ENCODE measurements at regions not wholly inside any gene's neighbourhood (a gene's known extent, or its start where the extent isn't known, plus 50 kb on each side); places are given as distances from the start of the nearest gene placed in this dataset.

DNA sequence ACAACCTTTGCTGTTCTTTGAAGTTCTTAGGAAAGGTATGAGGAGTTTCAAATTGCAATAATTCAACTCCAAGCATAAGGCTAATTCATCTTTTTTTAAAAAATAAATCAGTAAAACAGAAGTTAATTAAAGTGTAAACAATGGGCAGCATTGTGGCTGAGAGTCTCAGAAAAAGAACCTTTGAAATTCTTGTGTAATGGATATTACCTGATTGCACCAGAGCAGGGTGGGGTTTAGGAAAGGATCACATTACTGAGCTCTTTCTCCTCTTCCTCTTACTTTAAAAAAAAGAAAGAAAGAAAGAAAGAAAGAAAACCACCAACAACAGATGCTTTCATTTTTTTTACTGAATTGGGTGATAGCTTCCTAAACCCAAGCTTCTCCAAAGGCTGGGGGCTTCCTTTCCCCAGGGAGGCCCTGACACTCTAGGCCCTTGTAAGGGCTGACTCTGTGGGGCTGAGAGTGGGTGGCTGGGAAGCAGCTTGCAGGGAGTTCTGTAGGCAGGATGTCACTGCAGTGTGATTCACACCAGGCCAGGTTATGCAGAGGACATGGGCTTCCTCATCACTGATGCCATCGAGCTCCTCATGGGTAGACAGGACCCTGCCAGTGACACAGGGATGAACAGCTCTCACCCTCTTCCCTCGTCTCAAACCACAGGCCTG is 564.5 kb downstream of the FGF9 start:
- no peak overlapping the region for H3K4me3 ChIP-seq (ENCODE audit: low read length)
- no peak for DNase-seq (ENCODE audit: low read depth)
- TF ChIP-seq, protein P1, sequence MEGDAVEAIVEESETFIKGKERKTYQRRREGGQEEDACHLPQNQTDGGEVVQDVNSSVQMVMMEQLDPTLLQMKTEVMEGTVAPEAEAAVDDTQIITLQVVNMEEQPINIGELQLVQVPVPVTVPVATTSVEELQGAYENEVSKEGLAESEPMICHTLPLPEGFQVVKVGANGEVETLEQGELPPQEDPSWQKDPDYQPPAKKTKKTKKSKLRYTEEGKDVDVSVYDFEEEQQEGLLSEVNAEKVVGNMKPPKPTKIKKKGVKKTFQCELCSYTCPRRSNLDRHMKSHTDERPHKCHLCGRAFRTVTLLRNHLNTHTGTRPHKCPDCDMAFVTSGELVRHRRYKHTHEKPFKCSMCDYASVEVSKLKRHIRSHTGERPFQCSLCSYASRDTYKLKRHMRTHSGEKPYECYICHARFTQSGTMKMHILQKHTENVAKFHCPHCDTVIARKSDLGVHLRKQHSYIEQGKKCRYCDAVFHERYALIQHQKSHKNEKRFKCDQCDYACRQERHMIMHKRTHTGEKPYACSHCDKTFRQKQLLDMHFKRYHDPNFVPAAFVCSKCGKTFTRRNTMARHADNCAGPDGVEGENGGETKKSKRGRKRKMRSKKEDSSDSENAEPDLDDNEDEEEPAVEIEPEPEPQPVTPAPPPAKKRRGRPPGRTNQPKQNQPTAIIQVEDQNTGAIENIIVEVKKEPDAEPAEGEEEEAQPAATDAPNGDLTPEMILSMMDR (conservative IDR thresholded peaks at IDR 0.05; ENCODE audit: low read length): no peak

DNA sequence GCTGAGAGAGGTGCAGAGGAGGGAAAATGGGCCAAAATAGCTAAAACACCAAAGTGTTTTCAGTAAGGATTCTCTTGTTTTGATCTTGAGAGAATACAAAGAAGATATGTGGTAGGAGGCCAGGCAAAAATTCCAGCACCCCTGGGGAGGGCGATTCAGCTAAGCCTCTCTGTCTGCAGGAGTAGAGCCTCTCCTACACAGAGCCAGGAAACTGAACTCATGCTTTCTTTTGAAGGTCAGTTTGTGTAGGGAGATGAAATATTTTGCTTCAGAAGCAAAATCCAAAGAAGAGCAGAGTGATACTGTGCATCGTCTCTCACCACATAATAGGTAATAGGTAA is 565.0 kb downstream of the FGF9 start:
- TF ChIP-seq, protein P1 (conservative IDR thresholded peaks at IDR 0.05; ENCODE audit: low read length): no peak
- H3K4me3 ChIP-seq (ENCODE audit: low read length): no peak overlapping the region
- DNase-seq (ENCODE audit: low read depth): no peak

DNA sequence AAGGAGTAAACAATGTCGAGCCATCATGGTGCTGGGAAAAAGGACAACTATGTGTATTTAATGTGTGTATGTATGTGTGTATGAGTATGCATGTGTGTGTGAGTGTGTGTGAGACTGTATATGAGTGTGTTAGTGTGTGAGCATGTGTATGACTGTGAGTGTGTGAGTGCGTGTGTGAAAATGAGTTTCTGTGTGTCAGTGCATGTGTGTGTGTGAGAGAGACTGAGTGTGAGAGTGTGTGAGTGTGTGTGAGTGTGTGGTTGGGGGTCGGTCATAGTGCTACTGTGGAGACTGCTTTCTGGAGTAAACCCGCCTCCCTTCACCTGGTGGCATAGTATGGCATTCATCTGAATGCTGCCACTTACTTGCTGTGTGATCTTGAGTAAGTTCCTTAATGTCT is 567.4 kb downstream of the FGF9 start:
- TF ChIP-seq, protein P1 (conservative IDR thresholded peaks at IDR 0.05; ENCODE audit: low read length): no peak
- no peak for DNase-seq (ENCODE audit: low read depth)
- no peak overlapping the region for H3K4me3 ChIP-seq (ENCODE audit: low read length)

DNA sequence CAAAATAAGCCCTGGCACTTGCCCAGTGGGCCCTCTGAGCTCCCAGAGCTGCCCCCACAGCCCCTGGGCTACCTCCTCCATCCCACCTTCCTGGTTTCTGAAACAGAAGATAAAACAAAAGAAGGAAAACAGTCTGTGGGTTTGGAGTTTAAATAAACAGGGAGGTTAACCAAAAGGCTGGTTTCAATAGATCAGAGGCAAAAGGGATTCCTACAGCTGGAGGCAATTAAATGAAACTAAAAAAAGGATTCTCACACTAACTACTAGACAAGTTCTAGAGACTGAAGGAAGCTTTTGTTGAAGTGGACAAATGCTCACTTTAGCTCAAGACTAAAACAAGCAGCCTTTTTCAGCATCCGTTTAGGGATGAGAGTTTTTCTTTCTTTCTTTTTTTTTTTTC is 569.8 kb downstream of the FGF9 start:
- TF ChIP-seq, protein P1 (conservative IDR thresholded peaks at IDR 0.05; ENCODE audit: low read length): no peak
- DNase-seq (ENCODE audit: low read depth): peak; percentile 8
- no peak overlapping the region for H3K4me3 ChIP-seq (ENCODE audit: low read length)

DNA sequence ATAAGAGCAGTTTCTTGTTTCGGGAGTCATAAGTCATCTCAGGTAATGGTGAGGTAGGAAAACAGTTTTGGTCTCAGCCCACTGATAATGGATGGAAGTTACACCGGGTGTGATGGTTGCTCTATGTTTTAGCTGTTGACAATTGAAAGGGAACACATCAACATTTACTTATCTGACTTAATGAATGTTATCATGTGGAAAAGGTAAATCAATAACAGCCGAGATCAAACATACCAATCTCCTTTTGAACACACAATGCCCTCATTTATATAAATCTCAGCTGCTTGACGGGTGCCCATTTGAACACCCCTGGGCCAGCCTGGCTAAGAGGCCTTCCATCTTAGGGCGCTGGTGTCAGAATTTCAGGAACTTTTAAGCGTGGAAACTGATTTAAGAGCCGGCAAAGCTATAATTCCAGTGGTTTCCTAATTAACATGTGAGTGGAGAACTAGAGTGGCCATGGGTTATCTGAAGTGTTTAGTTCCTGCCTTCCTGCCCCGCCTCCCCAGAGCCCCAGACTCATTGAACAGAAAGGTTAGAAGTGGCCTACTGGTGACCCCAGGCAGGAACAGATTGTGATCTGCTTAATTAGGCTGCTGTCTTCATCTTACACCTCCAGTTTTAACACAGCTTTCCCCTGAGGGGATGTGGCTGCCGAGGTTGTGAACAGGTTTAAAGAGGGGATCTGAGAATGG is 572.7 kb downstream of the FGF9 start:
- TF ChIP-seq, protein P1 (conservative IDR thresholded peaks at IDR 0.05; ENCODE audit: low read length): no peak
- no peak overlapping the region for H3K4me3 ChIP-seq (ENCODE audit: low read length)
- no peak for DNase-seq (ENCODE audit: low read depth)

DNA sequence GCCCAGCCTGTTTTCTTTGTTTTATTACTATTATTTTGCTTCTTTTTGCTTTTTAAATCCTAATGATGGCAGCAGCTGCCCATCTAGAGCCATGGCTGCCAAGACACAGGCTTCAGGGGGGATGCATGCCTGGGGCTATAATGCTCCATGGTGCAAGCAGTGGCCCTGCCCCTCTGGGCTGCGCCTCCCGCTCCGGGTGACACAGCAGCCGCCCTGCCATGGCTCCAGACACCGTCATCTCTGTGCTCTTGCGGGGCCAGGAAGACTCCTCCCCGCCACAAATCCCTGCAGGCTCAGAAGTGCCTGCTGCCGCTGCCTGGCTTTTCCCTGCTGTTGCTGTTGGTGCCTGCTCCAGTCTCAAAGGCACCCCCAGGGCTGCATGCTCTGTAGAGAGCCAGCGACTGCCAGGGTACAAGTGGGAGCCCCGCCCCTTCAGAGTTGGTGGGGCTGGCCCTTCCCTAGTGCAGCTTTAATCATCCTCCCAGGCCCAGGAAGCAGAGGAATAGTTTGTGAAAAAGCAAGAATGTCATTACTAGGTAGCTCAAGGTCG is 581.5 kb downstream of the FGF9 start:
- no peak for DNase-seq (ENCODE audit: low read depth)
- no peak overlapping the region for H3K4me3 ChIP-seq (ENCODE audit: low read length)
- TF ChIP-seq, protein P1 (conservative IDR thresholded peaks at IDR 0.05; ENCODE audit: low read length): no peak

DNA sequence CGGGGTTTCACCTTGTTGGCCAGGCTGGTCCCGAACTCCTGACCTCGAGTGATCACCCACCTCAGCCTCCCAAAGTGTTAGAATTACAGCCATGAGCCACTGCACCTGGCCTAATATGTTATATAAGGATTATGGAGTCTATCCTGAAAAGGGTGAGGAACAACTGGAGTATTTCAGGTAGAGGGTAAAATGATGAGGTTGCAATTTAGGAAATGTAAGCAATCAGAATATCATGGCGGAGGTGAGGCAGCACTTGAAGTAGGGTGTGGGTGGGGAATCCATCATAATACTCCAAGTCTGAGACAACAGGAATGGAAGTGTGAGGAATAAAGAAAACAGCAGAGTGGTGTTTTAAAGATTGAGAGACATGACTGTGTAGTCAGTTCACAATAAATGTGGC is 582.2 kb downstream of the FGF9 start:
- H3K4me3 ChIP-seq (ENCODE audit: low read length): no peak overlapping the region
- DNase-seq (ENCODE audit: low read depth): no peak
- TF ChIP-seq, protein P1 (conservative IDR thresholded peaks at IDR 0.05; ENCODE audit: low read length): no peak

Data from AG10803 (cell line).